Stimulated activated CD8-positive, alpha-beta memory T cell treated with anti-CD3 and anti-CD28 coated beads, Interleukin-4, amount 100 ng/mL, for 48 hours (primary cell): ENCODE measurements at regions not wholly inside any gene's neighbourhood (a gene's known extent, or its start where the extent isn't known, plus 50 kb on each side); places are given as distances from the start of the nearest gene placed in this dataset.
"Not testable (repeated sequence)": the region's sequence is repeated elsewhere in the genome, so short reads cannot be mapped to it uniquely, and the experiment has no call there.

Experiments
- DNase-seq: peaks from one replicate; pipeline ENCODE4 v3.0.0-alpha.2; 2020

DNA sequence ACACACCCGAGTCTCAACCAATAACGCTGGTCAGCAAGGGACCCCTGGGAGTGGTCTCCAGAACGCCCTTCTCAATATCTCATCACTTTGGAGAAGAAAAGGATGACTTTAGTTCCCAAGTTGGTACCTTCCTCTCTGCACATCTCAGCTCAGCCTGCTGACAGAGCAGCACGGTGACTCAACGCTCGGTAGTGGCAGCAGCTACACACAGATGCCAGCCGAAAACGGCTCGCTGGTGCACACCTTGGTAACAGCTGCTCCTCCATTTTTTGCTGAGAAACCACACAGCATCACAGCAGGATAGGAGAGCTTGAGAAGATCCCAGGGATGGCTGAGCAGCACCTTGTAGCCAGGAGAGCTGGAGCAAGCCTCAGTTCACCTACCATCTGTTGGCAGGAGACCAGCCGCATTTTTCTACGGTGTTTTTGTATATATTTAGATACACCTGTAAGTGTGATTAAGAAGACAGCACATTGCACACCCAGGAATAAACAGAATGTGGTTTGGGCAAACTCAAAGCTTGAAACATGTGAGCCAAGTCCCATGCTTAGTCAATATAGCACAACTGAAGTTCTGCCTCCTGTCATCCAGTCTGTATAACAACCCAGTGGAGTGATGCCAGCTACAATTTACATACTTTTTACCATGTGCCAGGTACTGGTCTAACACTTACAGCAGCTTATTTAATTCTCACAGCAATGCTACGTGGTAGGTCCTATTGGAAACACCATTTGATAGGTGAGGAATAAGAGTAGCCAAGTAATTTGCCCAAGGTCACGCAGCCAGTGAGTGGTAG lies 83.8 kb upstream of the ERCC4 start:
- DNase-seq, result no peak

DNA sequence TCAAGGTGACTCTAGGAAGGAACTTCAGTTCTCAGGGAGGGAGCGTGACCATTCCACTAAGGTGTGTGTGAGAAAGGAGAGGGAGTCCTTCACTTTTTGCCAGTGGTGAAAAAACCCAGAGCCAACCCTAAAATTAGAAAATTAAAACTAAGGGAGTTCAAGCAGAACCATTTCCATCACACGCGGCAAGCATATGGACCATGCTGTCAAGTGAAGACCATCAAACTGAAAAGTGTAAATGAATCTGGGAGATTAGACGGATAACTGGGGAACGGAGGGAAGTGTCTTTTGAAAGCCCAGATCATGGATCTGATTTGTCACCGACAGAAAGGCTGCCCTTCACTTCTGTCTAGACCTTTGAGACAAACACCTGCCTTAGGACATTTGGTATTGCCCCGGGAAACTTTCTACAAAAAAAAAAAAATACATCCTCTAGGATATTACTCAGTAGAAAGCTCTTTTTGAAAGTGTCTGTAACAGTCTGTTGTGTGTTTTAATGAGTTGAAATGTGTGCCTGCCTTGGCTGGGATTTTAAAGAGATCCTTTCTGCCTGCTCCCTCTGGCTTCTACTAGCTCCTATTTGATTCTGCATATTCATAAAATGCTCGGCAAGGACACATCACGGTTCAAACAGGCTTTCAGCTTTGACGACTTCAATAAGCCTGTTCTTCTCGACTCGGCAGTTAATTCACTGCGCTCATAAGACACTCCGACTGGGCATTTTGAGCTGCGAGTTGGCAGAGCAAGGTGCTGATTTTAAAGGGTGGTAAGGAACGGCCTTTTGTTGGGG lies 81.4 kb upstream of the ERCC4 start:
- no peak for DNase-seq

GRCh38 chr16:13839577-13839976 lies 80.4 kb upstream of the ERCC4 start:
- no peak for DNase-seq

GRCh38 chr16:13845232-13845631 lies 74.7 kb upstream of the ERCC4 start:
- no peak for DNase-seq

GRCh38 chr16:13848795-13849194 lies 71.2 kb upstream of the ERCC4 start:
- DNase-seq, result no peak

- DNase-seq, result not testable (repeated sequence)
Observed at GRCh38 chr16:13850173-13850572, 69.8 kb upstream of the ERCC4 start.

- DNase-seq, result no peak
Observed at GRCh38 chr16:13852827-13853226, 67.1 kb upstream of the ERCC4 start.

DNA sequence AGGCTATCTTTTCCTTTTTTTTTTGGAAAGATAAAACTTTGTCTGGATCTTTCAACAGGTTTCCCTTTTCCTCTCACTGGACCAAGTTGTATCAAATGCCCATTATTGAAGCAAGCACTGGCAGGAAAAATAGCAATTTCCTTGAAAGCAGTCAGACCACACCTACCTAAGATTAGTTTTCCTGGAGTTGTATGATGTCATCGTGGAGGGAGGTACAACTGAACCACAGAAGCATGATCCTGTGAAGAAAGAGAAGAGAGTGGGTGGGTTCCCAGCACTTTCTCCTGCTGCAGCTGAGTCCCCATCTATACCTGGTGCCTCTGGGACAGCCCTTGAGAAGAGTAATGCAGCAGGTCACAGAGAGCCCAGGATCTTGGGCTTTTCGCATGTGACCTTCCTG lies 63.6 kb upstream of the ERCC4 start:
- no peak for DNase-seq

GRCh38 chr16:13856811-13857511 lies 63.0 kb upstream of the ERCC4 start:
- no peak for DNase-seq

DNA sequence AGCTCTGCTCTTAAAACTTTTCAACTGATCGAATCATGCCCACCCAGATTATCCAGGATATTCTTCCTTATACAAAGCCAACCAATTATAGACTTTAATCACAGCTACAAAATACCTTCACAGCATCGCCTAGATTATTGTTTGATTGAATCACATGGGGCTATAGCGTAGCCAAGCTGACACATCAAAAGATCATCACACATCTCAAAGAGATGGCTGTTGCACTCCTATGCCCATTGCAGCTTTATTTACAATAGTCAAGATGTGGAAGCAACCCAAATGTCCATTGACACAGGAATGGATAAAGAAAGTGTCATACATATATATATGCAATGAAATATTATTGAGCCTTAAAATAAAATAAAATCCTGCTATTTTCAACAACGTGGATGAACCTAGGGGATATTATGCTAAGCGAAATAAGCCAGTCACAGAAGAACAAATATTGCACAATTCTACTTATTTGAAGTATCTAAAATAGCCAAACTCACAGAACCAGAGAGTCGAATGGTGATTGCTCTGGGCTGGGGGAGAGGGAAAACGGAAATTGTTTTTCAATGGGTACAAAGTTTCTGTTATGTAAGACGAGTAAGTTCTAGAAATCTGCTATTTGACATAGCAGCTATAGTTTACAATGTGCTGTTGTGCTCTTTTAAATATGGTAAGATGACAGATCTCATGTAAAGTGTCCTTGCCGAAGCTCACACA lies 60.9 kb upstream of the ERCC4 start:
- no peak for DNase-seq

DNA sequence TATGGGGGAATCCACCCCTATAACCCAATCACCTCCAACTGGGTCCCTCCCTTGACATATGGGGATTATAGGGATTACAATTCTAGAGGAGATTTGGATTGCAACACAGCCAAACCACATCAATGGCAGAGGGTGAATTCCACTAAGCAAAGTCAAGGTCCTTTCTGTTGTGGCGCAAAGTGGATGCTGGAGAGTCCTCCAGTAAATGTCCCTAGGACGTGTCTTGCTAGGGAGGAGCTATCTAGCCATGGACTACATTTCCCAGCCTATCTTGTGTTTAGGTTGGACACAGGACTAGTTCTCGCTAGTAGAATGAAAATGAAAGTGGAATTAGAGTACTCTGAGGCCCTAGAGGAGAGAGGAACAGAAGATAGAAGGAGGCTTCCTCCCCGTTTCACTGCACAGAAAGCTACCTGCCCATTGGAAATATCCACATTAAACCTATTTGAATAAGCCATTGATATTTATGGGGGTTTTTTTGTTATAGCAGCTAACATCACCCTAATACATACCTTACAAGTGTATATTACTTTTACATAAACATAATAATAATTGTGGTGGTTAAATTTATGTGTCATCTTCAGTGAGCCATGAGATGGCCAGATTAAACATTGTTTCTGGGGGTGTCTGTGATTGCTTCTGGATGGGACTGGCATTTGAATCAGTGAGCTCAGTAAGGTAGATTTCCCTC lies 56.7 kb upstream of the ERCC4 start:
- DNase-seq, result no peak

- DNase-seq, result no peak
Observed at GRCh38 chr16:13864689-13865088, 55.3 kb upstream of the ERCC4 start.

- peak; percentile 67 for DNase-seq
Observed at GRCh38 chr16:13866073-13866472, 53.9 kb upstream of the ERCC4 start.
